ENCODE measurements at regions not wholly inside any gene's neighbourhood (a gene's known extent, or its start where the extent isn't known, plus 50 kb on each side); places are given as distances from the start of the nearest gene placed in this dataset.

- no peak for DNase-seq
Measured at GRCh38 chr2:550860-551567, 126.2 kb downstream of the TMEM18 start.

GRCh38 chr2:545711-546650, 131.2 kb downstream of the TMEM18 start:
- no peak for DNase-seq

DNA sequence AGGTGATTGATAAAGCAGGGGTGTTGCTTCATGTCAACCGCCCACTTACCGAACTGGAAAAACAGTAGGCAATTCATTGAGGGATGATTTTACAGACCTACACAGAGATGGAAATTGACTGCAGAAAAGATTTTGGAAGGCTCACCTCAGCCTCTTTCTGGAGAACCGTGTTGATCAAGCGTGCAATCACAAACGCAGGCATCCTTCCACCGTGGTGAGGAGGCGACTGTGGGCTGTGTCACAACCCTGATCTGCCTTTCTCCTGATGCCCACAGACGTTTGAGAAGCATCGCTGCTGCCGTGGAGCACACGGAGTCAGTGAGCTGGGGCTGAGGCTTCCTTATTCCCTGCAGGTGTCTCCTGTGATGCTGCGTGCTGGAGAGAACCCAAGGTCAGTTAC, 132.0 kb downstream of the TMEM18 start:
- no peak for DNase-seq

GRCh38 chr2:538646-539045, 138.6 kb downstream of the TMEM18 start:
- DNase-seq: no peak

DNA sequence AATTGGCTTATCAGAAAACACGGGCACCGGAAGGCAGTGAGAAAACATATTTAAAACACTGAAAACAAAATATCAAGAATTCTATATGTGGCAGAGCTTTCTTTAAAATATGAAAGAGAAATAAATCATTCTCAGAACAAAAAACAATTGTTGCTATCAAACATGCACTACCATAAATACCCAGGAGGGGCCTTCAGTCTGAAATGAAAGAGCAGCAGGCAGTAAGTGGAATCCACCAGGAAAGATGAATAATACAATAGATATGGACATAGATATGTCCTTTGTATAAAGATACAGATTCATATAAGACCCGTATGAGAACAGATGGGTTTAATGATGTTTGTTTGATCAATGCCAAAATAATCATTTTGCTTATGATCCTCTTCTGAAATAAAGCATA, 142.0 kb downstream of the TMEM18 start:
- DNase-seq: no peak

DNA sequence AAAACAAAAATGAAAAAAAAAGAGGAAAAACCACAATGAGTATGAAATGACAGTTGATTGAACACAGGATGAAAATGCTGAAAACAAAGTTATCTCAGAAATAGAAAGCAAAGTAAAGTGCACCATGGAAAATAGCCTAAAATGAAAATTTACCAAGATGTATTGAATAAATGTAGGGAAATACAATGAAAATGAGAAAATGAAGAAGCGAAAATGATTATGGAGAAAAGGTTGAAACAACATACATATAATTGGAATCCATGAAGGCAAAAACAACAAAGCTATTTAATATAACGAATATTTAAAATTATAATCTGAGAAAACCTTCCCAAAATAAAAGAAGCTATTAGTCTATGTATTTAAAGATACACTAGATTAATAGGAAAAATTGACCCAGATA, 147.4 kb downstream of the TMEM18 start:
- no peak for DNase-seq

DNA sequence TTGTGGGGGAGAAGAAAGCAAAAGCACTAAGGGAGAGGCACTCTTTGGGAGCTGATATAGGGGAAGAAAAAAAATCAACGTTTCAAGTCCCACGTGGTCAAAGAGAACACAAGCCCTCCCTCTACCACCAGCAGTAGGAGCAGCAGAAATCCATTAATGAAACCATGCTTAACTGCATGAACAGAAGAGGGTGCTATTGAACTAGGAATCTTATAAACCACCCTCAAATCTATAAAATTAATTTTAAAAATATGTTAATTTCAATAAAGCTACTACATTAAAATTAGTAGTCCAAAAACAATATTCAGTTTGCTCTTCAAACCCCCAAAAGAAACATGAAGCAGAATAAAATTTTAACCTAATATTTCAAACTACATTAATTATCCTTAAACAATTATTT, 147.8 kb downstream of the TMEM18 start:
- peak in 1 of 2 experiments; percentile 11 for DNase-seq

GRCh38 chr2:527581-527980, 149.6 kb downstream of the TMEM18 start:
- DNase-seq: no peak

- no peak for DNase-seq
Measured at GRCh38 chr2:526918-527317, 150.3 kb downstream of the TMEM18 start.

- no peak for DNase-seq
Measured at GRCh38 chr2:525611-526010, 151.6 kb downstream of the TMEM18 start.

GRCh38 chr2:525021-525420, 152.2 kb downstream of the TMEM18 start:
- no peak for DNase-seq

DNA sequence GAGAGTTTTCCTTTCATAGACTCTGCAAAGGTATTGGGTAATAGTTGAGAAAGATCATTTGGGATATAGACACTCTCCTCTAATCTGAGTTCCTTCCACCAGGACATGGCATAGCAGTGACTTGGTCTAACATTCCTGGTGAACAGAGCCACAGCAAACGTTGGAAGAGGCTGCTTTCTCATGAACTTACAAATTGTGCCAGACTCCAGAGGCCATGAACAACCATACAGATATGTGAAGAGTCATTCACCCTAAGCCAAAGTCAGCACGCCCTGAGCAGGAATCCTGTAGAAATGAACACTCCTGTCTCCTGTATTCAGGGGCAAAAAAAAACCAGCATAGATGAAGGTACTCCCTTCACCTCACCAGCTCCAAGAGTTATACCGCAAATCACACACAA, 152.8 kb downstream of the TMEM18 start:
- DNase-seq: no peak

DNA sequence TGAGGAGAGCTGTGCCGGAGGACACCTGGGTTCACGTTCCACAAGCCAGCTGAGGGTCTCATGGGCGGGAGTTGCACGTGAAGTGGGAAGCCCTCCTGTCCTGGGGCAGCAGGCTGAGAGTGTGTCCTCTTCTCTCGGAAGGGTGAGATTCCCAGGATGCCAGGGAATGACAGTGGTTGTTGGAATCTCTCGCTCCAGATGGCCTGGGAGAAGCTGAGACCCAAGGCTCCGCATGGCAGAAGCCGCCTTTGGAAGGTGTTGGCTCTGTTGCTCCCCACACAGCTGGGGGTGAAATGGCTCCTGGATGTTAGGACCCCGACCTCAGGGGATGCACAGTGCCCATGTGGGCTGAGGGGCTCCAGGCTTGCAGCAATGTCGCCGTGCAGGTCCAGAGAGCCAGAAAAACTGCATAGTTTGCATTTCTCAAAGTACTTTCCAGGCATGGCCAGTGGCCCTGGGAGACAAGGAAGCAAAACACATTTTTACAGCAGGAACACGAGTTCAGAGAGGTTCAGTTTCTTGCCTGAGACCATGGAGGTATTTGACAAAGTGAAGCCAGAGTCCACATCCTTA, 153.4 kb downstream of the TMEM18 start:
- DNase-seq: no peak

DNA sequence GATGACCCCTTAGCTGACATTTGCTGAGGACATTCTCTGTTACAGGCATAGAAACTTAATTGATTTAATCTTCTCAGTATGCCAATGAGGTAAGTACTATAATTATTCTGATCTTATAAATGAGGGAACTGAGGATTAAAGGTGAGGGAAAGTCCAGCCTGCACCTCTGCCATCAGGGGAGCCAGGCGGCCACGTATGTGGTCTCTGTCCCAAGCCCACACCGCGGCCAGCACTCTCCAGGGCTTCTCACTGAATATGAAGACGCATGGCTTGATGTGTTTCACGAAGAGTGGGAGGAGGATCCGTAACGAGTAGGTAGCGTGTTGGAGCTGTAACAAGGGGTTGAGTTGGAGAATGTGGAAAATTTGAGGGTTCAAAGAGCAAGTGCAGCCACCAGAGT, 154.4 kb downstream of the TMEM18 start:
- DNase-seq: no peak

DNA sequence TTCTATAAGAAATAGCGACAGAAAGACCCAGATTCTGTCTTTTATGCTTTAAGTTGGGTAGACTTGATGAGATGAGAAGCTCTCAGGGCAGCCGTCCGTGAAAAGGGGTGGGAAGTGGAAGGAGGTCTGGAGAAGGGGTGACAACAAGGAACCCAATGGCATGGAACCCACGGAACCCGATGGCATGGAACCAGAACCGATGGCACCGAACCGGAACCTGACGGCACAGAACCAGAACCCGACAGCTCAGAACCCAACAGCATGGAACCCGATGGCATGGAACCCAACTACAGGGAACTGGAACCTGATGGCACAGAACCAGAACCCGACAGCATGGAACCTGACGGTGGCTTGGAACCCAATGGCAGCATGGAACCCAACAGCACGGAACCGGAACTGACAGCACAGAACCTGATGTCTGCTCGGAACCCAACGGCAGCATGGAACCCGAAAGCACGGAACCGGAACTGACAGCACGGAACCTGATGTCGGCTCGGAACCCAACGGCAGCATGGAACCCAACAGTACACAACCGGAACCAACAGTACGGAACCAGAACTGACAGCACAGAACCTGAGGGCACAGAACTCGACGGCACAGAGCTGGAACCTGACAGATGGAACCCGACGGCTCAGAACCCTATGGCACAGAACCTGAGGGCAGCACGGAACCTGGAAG, 155.2 kb downstream of the TMEM18 start:
- DNase-seq: no peak

GRCh38 chr2:520663-521340, 156.4 kb downstream of the TMEM18 start:
- no peak for DNase-seq

DNA sequence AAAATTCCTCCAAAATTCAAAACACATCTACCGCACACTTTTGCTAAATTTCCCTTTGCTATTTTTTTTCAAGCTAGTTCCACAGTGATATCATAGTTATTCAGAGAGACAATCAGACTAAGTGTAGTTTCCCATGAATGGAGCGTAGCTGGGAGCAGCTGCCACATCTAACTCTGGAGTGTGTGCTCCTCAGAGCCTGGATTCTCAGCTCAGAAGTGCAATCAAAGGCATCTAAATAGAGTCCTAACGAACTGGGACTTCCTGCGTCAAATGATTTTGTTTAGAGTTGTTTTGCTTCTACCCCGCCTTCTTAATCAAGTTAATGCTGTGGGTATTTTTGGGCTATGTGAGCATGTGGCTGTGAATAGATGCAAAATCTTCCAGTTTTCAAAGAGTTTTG, 160.3 kb downstream of the TMEM18 start:
- no peak for DNase-seq

DNA sequence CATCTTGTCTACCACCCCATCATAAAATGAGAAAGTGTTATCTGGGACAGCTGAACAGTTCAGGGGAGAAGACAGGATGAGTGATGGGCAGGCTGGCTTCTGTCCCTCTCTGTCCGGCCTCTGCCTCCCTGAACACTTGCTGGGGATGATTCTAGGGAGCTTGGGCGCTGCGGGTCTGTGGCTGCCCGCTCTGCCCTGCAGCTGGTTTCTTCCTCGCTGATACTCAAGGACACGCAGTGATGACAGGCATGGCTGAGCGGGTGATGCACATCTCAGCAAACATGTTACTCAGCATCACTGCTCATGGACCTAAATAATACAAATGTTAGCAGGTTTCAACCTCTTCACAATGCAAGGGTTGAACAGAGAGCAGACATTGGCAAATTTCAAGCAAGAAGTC, 161.1 kb downstream of the TMEM18 start:
- no peak for DNase-seq

DNA sequence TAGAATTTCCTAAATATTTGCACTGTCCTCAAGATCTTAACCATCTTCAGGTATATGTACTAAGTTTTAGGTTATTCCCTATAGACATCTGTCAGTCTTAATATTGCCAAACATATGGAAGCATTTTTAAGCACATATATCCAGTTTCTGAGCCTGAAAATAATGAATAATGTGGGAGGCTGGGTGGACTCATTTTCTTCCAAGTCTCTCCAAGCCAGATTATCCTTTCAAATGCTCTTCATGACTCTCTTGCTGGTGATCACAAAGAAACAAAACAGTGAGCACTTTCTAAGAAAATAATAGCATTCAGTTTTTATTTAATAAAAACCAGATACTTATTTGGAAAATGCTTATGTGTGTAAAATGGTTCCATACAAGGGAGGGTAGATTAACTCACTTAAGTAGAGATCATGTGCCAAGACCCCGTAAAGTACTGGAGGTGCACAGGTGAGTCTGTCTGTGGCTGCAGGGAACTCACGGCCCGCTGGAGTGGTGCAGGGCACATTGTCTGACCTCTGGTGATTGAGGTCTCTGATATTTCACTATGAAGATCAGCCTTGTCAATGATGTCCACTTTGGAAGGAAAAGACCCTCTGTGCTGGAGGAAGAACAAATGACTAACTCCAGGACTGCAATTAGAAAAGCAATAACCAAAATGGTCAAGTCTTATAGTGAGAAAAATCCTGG, 161.6 kb downstream of the TMEM18 start:
- no peak for DNase-seq

DNA sequence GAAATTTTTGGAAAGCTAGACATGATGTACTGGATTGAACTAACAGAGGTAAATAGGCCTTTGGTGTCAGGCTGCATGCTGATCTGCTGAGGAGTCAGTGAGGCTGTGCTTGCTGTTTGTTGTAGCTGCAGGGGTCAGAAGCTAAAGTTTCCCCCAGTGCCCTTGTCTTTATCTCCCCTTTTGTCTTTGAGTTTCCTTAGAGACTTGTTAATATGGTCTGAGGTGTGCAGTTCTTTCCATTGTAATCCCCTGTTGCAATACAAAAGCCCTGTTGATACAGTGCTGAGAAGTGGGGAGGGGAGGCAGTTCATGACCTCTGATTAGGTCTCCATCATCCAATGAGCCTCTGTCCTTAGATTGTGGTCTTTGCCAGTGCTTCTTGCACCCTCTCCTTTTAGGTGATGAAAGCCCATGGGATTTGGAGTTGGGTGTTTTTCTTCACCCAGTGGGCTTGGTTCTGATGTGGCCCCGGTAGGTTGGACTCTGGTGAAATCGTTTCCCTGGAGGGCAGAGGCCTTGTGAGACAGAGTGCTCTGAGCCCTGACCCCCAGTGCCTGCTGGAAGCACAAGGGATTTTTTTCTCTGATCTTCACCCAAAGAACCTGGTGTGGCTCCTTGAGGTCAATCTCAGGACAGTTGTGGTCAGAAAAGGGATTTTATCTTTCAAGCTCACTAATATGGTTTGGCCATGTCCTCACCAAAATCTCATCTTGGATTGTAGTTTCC, 163.1 kb downstream of the TMEM18 start:
- DNase-seq: no peak

- DNase-seq: no peak
Measured at GRCh38 chr2:510839-511238, 166.4 kb downstream of the TMEM18 start.
